Stimulated activated CD8-positive, alpha-beta memory T cell treated with anti-CD3 and anti-CD28 coated beads, Interleukin-7, amount 100 ng/mL, for 48 hours (primary cell): ENCODE measurements at regions not wholly inside any gene's neighbourhood (a gene's known extent, or its start where the extent isn't known, plus 50 kb on each side); places are given as distances from the start of the nearest gene placed in this dataset.
"Not testable (repeated sequence)": the region's sequence is repeated elsewhere in the genome, so short reads cannot be mapped to it uniquely, and the experiment has no call there.

Experiments
- DNase-seq, 2 donors: peaks; one replicate each; pipeline ENCODE4 v3.0.0-alpha.2; 2020; ENCODE audit warnings: low read depth in 1 of 2; ENCODE audit errors: extremely low read depth in 1 of 2

DNA sequence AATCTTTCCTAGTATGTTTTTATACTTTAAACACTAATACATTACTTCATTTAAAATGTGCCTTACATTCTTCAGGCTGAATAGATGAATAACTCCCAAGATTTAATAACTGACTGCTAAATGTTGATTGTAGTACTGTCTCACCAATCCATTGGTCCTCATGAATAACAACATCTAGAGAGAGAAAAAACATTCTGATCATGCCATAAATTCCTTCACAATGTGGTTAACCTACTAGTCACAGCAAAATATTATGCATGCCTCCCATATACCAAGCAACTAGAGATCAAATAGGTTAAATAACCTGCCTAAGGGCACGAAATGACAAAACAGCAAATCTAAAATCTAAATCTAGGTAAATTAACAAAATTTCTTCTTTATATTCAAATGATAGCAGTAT is 66.2 kb downstream of the SYT15 start:
- DNase-seq: not testable (repeated sequence)

DNA sequence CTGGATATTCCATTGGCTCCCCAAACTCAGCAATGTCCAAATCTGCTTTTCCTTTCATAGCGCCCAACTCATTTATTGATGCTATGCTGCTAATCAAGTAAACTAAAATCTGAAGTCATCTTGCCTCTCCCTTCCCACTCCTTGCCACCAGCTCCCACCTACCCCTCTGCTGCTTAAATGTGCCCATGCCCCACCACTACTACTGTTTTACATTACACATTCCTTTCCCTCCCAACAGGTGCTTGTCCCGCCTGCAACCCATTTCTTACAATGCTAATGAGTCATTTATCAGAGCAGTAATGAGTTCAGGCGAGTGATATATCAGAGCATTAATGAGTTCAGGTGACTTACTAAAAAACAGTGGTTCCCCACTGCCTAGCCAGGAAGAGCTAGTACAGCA is 67.2 kb downstream of the SYT15 start:
- not testable (repeated sequence) for DNase-seq

DNA sequence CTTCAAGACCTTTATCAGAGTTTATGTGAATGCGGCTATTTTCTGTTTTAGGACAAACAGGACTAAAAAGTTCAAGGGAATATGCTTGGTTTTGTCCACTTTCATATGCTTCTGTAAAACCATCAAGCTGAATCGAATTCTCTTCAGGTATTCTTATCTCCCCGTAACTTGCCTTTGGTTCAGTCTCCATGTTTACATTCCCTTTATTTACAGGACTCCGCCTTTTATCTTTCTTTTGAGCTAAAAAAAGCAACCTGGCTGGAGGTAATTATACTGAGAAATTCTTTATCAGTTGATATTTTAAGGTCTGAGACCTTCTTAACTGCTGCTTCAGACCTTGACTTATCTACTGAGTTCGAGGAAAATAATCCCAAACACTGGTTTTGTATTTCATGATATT is 72.0 kb downstream of the SYT15 start:
- not testable (repeated sequence) for DNase-seq

DNA sequence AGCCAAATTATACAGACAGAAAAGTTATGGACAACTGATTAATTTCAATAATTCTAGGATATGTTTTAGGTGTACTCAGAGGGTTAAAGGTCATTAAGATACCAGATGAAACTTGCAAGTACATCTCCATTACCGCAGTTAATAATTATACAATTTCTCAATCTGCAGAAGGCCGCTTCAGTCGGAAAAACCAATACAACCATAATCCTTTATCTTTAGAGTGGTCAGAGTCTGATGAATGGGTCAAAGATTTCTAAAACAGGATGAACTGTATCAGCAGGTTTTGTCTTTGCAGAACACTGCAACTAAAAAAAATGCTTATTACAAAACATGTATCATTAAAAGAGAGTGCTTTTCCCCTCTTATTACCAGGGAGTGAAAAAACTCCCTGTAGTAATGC is 78.5 kb downstream of the SYT15 start:
- DNase-seq: not testable (repeated sequence)

DNA sequence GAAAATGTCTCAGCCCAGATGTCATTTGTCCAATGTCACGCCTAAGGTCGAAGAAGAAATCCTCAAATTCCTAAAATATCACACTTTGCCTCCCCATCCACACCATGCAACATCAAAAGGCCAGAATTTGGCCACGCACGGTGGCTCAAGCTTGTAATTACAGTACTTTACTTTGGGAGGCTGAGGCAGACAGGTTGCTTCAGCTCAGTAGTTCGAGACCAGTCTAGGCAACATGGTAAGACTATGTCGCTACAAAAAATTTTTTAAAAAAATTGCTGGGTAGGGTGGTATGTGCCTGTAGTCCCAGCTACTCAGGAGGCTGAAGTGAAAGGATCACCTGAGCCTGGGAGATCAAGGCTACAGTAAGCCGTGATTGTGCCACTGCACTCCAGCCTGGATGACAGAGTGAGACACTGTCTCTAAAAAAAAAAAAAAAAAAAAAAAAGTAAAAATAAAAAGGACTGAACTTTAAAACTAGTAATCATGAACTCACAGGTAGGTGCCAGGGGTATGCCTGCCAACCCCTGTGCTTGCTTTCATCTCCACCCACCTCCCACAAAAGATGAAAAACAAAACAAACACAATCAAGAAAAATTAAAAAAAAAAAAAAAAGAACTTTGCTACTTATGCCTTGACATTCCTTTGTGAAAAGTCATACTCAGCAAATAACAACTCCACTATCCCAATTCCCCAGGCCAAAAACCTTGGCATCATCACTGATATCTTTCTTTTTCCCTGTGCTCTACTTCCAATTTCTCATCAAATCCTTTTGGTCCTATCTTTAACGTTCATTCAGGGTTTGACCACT is 81.3 kb downstream of the SYT15 start:
- not testable (repeated sequence) for DNase-seq

DNA sequence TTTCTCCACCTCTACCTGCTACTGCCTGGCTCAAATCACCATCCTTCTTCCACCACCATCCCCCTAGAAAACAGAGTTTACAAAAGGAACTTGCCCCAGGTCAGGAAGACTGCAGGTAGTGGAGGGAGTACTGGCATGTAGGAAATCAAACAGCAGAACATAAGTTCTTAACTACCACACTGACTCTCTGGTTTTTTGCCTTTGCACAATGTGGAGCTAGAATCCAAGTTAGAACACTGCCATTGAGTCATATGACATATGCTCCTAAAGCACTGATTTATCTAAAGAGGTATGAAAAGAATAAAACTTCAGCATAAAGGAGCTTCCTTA is 81.9 kb downstream of the SYT15 start:
- DNase-seq: not testable (repeated sequence)

DNA sequence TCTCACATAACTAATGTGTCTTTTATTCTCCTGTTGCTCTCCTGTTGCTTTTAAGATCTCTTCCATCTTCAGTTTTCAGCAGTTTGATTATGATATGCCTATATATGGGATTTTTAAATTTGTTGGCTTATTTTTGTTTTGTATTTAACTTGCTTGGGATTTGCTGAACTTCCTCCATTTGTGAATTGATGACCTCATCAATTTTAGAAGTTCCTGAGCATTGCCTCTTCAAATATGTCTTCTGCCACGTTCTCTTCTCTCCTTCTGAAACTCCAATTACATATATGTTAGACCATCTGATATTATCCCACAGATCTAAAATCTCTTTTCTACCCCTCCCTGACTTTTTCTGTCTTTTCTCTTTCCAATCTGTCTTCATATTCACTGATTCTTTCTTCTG is 86.6 kb downstream of the SYT15 start:
- not testable (repeated sequence) for DNase-seq

DNA sequence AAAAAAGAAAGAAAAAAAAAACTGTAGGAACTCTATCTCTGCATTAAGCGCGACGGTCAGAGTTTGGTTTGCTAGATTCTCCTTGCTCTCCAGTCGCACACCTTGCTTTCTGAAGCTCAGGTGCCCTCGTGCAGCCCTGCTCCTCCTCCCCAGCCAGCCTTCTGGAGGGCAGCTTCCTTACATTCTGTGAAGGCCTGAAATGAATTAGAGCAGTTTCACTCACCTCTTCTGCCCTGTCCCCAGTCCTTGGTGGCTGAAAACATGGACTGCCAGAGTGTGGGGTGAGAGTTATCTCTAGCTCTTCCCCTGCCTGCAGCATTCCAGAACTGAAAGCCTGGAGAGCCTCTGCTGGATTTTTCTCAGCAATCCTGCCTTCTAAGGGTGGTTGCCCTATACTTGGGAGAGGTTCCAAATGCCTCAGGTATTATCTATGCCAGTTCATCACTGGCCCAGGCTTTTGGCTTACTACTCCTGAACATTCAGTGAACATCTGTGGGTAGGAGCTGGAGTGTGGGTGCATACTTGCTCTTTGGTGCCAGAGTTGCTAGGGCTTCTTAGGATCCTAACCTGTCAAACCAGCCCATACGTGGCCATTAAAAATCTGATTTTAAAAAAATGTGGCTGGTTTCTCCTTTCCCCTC is 89.5 kb downstream of the SYT15 start:
- not testable (repeated sequence) for DNase-seq

DNA sequence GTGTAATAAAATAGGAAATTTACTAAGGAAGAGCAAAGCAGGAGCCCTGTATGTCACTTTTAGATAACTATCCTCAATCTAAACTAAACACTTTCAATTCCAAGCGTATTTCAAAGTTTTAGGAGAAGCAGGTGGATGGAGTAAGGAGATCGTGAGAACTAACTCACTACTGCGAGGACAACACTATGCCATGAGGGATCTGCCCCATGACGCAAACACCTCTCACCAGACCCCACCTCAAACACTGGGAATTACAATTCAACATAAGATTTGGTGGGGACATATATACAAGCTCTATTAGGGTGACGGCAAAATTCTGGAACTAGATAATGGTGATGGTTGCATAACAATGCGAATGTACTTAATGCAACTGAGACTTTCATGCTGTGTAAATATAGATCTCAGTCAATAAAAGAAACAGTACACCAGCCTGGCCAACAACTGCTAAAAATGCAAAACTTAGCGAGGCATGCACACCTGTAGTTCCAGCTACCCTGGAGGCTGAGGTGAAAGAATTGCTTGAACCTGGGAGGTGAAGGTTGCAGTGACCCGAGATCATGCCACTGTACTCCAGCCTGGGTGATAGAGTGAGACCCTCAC is 99.0 kb downstream of the SYT15 start:
- DNase-seq: not testable (repeated sequence)

DNA sequence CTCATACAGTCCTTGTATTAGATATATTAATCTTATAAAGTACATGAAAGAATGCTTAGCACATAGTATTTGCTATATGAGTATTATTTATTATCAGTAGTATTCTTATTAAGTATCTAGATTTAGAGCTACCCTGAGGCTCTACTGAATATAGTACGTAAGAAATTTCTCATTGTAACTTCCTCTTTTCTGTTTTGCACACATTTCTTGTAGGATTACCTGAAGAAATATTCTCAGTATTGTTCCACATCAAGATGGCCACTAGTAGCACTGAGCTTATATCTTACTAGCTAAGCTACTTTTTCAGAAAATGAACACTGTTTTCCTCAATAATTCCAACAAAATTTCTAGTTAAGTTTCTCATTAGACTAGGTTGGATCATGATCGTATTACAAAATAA is 112.5 kb downstream of the SYT15 start:
- not testable (repeated sequence) for DNase-seq

DNA sequence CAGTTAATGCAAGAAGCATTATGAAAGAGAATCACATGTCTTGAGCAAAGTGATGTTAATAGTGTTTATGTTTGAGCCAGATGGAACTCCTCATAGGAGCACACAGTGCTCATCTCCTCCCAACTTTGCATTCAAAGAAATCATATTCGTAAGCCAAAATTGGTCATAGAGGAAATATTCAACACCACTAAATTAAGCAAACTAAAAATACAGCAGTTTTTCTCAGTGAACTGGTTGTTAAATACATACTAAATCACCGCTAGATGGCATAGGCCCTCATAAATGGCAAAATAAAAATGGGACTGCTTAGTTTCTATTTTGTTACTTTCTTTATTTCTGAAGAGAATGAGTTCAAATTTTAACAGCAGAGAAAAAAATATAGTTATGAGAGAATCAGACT is 114.3 kb downstream of the SYT15 start:
- not testable (repeated sequence) for DNase-seq

DNA sequence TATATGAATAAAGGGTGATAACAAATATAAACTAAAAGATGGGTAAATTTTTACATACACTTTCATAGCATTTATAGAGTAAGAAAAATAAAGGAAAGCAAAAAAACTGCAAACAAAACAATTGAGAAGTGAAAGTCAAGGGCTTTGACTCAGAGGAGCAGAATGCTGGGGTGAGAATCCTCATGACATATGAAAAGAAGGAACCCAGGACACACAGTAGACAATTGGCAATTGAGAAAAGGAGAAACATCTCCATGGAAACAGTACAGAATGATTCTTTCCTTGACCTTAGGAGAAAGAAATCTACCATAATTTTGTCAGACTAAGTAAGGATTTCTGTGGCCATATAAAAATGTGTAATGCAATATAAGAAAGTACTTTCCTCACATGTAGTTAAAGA is 138.3 kb downstream of the SYT15 start:
- DNase-seq: not testable (repeated sequence)

DNA sequence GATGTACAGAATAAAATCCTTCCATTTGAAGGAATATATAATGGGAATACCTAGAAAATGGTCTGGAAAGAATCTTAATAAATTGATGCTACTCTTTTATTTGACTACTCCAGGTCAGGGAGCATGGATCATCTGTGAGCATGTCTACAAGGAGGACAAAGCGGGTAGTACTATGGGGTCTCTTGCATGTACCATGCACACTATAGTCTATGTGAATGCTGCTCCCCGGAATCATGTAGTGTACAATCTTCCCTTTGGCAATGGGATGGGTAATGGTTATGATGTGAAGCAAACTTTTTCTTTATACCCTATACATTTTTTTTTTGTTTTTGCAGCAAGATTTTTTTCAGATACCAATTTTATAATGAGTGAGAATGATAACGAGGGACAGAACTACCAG is 139.1 kb downstream of the SYT15 start:
- not testable (repeated sequence) for DNase-seq

DNA sequence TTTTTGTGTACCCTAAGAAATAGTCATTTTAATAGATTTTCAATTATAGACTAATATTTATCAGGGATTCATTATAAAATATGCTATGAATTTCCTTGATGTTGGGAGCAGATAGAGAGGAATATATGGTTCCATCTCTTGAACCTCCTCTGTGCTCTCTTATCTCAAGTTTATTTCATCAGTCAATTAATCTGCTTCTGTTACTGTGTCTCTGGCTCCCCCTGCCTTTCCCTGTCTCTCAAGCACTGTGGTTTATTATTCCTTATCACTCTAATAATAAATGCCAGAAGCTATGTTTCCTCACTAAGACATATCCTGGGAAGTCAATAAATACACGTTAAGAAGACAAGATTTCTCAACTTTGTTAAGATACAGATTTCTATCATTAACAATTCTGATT is 141.5 kb downstream of the SYT15 start:
- DNase-seq: not testable (repeated sequence)

DNA sequence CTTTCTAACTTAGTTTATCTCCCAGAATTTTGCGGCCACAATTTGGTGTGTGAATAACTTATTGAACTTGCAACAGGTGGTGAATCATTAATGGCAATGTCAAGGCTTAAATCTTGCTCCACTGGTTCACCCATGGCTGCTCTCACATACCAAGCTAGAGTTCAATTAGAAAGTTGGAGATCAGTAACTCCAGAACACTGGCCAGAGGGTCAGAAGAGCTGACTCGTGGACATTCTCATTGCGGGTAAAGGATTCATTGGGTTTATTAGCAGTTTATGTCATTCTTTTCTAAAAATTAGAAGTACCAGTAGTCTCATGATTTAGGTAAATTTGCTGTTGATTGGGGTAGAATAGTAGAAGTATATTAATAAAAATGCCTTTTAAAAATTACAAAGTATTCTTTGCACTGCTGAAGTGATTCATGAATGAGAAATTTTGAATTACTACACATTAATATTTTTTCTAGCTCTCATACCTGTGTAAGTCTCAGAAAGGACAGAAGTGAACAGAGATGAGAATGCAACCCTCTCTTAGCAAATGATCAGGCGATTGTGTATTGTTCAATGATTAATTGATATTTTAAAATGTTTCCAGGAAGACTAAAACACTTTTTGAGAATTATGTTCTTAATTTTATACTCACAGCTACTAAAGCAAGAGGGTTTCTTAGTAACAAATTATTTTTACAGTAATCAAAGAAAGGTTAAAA is 142.0 kb downstream of the SYT15 start:
- not testable (repeated sequence) for DNase-seq

DNA sequence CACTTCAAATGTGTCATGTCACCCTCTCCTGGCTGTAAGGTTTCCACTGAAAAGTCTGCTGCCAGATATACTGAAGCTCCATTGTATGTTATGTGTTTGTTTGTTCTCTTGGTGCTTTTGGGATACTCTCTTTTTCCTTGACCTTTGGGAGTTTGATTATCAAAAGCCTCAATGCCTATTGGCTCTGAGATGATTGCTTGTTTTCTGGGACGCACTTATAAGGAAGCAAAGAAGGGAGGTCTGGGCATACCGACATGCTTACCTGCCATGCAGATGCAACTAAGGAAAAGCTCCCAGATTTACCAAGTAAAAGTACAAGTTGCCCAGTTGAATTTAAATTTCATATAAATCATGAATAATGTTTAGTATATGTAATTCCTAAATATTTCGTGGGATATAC is 145.3 kb downstream of the SYT15 start:
- not testable (repeated sequence) for DNase-seq

DNA sequence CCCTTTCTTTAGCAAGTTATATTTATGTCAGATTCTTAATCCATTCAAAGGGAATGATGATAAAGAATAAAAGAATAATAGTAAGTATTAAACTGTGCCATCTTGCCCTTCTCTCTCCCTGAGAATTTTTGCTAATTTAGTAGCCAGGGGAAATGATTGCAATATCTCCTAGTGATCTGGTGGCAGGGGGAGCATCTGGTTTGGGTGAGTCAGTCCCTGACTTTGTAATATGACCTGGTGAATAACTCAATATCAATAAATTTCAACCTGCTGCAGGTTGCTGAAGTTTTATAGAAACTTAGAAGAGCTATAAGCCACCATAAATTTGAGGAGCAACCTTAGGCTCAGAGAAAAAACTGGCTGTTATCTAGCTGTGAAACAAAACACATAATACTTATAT is 149.4 kb downstream of the SYT15 start:
- not testable (repeated sequence) for DNase-seq

DNA sequence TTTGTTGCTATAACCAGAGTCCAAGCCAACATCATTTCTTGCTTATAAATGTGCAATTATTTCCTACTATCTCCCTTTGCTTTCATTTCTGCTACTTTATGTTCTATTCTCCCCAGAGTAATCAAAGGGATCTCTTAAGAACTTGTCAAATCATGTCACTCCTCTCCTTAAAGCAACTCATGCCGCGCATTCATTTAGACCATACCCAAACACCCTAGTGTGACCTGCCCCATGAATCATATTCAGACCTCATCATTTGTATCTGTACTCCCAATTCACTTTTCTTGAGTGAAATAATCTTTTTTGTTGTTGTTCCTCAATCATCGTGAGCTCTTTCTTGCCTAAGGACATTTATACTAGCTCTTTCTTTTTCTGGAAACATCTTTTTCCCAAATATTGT is 151.8 kb downstream of the SYT15 start:
- DNase-seq: not testable (repeated sequence)

DNA sequence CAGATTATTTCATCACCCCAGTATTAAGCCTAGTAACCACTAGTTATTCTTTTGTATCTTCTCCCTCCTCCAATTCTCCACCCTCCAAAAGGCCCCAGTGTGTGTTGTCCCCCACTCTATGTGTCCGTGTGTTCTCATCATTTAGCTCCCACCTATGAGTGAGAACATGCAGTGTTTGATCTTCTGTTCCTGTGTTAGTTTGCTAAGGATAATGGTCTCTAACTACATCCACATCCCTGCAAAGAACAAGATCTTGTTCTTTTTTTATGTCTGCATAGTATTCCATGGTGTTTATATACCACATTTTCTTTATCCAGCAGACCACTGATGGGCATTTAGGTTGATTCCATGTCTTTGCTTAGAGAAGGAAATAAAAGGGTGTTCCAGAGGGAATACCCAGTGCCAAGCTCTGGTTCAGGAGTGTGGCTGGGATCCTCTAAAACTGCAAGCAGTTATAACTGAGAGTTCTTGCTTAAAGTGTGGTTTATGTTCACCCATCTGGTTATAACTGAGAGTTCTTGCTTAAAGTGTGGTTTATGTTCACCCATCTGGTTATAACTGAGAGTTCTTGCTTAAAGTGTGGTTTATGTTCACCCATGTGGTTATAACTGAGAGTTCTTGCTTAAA is 154.8 kb downstream of the SYT15 start:
- DNase-seq: not testable (repeated sequence)

DNA sequence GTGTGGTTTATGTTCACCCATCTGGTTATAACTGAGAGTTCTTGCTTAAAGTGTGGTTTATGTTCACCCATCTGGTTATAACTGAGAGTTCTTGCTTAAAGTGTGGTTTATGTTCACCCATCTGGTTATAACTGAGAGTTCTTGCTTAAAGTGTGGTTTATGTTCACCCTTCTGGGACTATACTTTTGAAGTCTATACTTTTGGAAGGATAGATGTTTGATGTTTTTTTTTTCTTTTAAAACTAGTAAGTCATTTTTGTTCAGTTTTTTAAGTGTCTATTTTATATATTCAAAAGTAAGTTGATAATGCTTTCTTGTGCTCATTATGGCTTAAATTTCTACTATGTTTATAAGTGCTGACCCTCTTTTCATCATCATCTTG is 155.3 kb downstream of the SYT15 start:
- not testable (repeated sequence) for DNase-seq

DNA sequence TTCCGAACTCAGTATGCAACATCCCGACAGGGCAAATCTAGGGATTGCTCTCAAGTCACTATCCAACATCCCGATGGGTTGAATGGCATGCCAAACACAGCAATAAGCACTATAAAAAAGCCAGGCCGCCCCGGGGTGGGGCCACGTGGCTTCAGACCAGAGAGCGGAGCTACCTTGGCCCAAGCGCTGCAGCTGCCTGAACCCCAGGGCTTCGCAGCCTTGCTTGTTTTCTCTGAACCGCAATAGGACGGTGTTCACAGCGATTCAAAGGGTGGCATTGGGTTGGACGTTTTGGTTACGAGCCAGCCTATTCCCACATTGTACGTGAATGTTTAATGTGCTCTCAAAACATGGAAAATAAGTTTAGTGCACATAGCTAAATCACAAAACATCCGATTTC is 161.0 kb downstream of the SYT15 start:
- DNase-seq: not testable (repeated sequence)
